Right lobe of liver (tissue), 4 donors: ENCODE measurements at regions not wholly inside any gene's neighbourhood (a gene's known extent, or its start where the extent isn't known, plus 50 kb on each side); places are given as distances from the start of the nearest gene placed in this dataset.

Experiments used
- CTCF ChIP-seq, 4 donors: fragments of 200-600 bp in 3 of 4; fragments of 450-650 bp in 1 of 4; IDR thresholded peaks; one replicate each; pipeline versions ENCODE4 v1.5.1 to v1.8.0; 2016 to 2022; ENCODE audit warnings: antibody characterized with exemption in 4 of 4, mild to moderate bottlenecking in 2 of 4
- POLR2A ChIP-seq: fragments of 450-650 bp; IDR thresholded peaks from one replicate; pipeline ENCODE4 v1.6.1; 2017; ENCODE audit warnings: antibody characterized with exemption, mild to moderate bottlenecking
- donor health status: DM: no; HTN: no; CAD: no.
- donor health status: DM: no; HTN: no; CAD: no.
- donor health status: DM: no; HTN: yes; CAD: no.

- TF ChIP-seq POLR2A (no peak), CTCF (IDR thresholded peaks at IDR 0.05) (no peak)
Measured at GRCh38 chr1:38123356-38124135, 77.0 kb upstream of the POU3F1 start.
